GM23338 (cell line): ENCODE measurements at regions not wholly inside any gene's neighbourhood (a gene's known extent, or its start where the extent isn't known, plus 50 kb on each side); places are given as distances from the start of the nearest gene placed in this dataset.

Source experiments
- ATAC-seq: fragments of 200-7000 bp; cut with Tn5 transposase; 3 replicates; pipeline ENCODE4 v1.9.1; 2020
- DNase-seq: peaks from one replicate; pipeline ENCODE4 v3.0.0-alpha.2; 2015; ENCODE audit warnings: low spot score
- H2AFZ ChIP-seq: fragments of 200-600 bp; sonication (generic); 2 replicates; pipeline ENCODE4 v1.8.0; 2016; ENCODE audit warnings: antibody characterized with exemption, mild to moderate bottlenecking, moderate library complexity
- H3F3A ChIP-seq: fragments of 200-600 bp; sonication (generic); replicated peaks from 2 replicates; pipeline ENCODE4 v1.8.0; 2017; ENCODE audit warnings: antibody characterized with exemption, mixed run types, low read depth
- H3K27ac ChIP-seq: fragments of 200-600 bp; sonication (generic); 2 replicates; pipeline ENCODE4 v1.6.1; 2016; ENCODE audit warnings: low read depth
- H3K27me3 ChIP-seq: fragments of 200-600 bp; sonication (generic); 2 replicates; pipeline ENCODE4 v1.8.0; 2016; ENCODE audit warnings: mild to moderate bottlenecking, mixed run types, moderate library complexity; ENCODE audit not compliant: insufficient read depth
- H3K36me3 ChIP-seq: fragments of 200-600 bp; sonication (generic); 2 replicates; pipeline ENCODE4 v1.8.0; 2016; ENCODE audit warnings: mild to moderate bottlenecking; ENCODE audit not compliant: insufficient read depth
- H3K4me1 ChIP-seq: fragments of 200-600 bp; sonication (generic); 2 replicates; pipeline ENCODE4 v1.8.0; 2016; ENCODE audit warnings: mild to moderate bottlenecking, moderate library complexity; ENCODE audit not compliant: insufficient read depth
- H3K4me2 ChIP-seq: fragments of 200-600 bp; sonication (generic); 2 replicates; pipeline ENCODE4 v1.7.1; 2017; ENCODE audit warnings: mixed run types
- H3K4me3 ChIP-seq: fragments of 200-600 bp; sonication (generic); 2 replicates; pipeline ENCODE4 v1.6.1; 2016; ENCODE audit warnings: mixed run types
- H3K79me2 ChIP-seq: fragments of 200-600 bp; sonication (generic); replicated peaks from 2 replicates; pipeline ENCODE4 v1.8.0; 2017; ENCODE audit warnings: mild to moderate bottlenecking; ENCODE audit not compliant: insufficient read depth
- H3K9me2 ChIP-seq: fragments of 200-600 bp; sonication (generic); 2 replicates; pipeline ENCODE4 v1.8.0; 2017; ENCODE audit not compliant: insufficient read depth
- H4K20me1 ChIP-seq: fragments of 200-600 bp; sonication (generic); replicated peaks from 2 replicates; pipeline ENCODE4 v1.8.0; 2017; ENCODE audit warnings: mild to moderate bottlenecking; ENCODE audit not compliant: insufficient read depth
- H3K27ac Mint-ChIP-seq: 2 replicates; pipeline ENCODE4 v1.8.0; 2020; ENCODE audit warnings: inconsistent platforms, mild to moderate bottlenecking, moderate library complexity, mixed read lengths
- H3K27me3 Mint-ChIP-seq: 3 replicates; pipeline ENCODE4 v1.8.0; 2022; ENCODE audit warnings: low read depth, mild to moderate bottlenecking, moderate library complexity, mixed read lengths, inconsistent platforms; ENCODE audit not compliant: insufficient read depth, poor library complexity
- H3K36me3 Mint-ChIP-seq: 3 replicates; pipeline ENCODE4 v1.8.0; 2021; ENCODE audit warnings: low read depth, mild to moderate bottlenecking, inconsistent platforms, moderate library complexity, mixed read lengths
- H3K4me1 Mint-ChIP-seq: 3 replicates; pipeline ENCODE4 v1.8.0; 2020; ENCODE audit warnings: mild to moderate bottlenecking, inconsistent platforms, mixed read lengths
- H3K4me3 Mint-ChIP-seq: 3 replicates; pipeline ENCODE4 v1.8.0; 2021; ENCODE audit warnings: moderate library complexity, mild to moderate bottlenecking, inconsistent platforms, mixed read lengths
- H3K9me3 Mint-ChIP-seq: 3 replicates; pipeline ENCODE4 v1.8.0; 2020; ENCODE audit warnings: moderate library complexity, mild to moderate bottlenecking, inconsistent platforms, mixed read lengths
- CREB1 ChIP-seq: fragments of 250-450 bp; sonication (Bioruptor Pico); IDR thresholded peaks from 2 replicates; pipeline ENCODE4 v1.5.0; 2020; ENCODE audit warnings: low read depth, mild to moderate bottlenecking, moderate library complexity
- EZH2 ChIP-seq: fragments of 200-600 bp; sonication (generic); IDR thresholded peaks from one replicate; pipeline ENCODE4 v1.8.0; 2017; ENCODE audit warnings: antibody characterized with exemption, mild to moderate bottlenecking, low read depth; ENCODE audit not compliant: unreplicated experiment
- EZH2phosphoT487 ChIP-seq: fragments of 200-600 bp; sonication (generic); IDR thresholded peaks from one replicate; pipeline ENCODE4 v1.8.1; 2018; ENCODE audit warnings: antibody characterized with exemption; ENCODE audit not compliant: unreplicated experiment
- JUNB ChIP-seq: IDR thresholded peaks from one replicate; pipeline ENCODE4 v1.6.1; 2016; ENCODE audit warnings: antibody characterized with exemption; ENCODE audit not compliant: unreplicated experiment
- NANOG ChIP-seq: IDR thresholded peaks from 2 replicates; pipeline ENCODE4 v1.6.1; 2016; ENCODE audit warnings: antibody characterized with exemption, borderline replicate concordance
- POLR2AphosphoS5 ChIP-seq: IDR thresholded peaks from 2 replicates; pipeline ENCODE4 v1.6.1; 2016; ENCODE audit warnings: antibody characterized with exemption, low read depth
- STAT1 ChIP-seq: IDR thresholded peaks from one replicate; pipeline ENCODE4 v1.6.1; 2016; ENCODE audit warnings: antibody characterized with exemption; ENCODE audit not compliant: unreplicated experiment
- ZNF114 ChIP-seq: fragments of 250-450 bp; sonication (Bioruptor Pico); IDR thresholded peaks from 2 replicates; pipeline ENCODE4 v1.5.0; 2020; ENCODE audit warnings: mild to moderate bottlenecking, moderate library complexity
- ZNF331 ChIP-seq: fragments of 250-450 bp; sonication (Bioruptor Pico); IDR thresholded peaks from 2 replicates; pipeline ENCODE4 v1.5.0; 2020; ENCODE audit warnings: low read depth, mild to moderate bottlenecking, moderate library complexity
- TF ChIP-seq, protein P1 (sequence below), 2 experiments: fragments of 200-600 bp in 1 of 2; sonication (generic) in 1 of 2; conservative IDR thresholded peaks; 2 replicates each; pipeline versions ENCODE4 v1.5.1 to v1.6.1; 2016 to 2017; ENCODE audit warnings: antibody characterized with exemption in 2 of 2, low read depth in 2 of 2, mild to moderate bottlenecking in 2 of 2, moderate library complexity in 1 of 2
- TF ChIP-seq, protein P2 (sequence below): IDR thresholded peaks from one replicate; pipeline ENCODE4 v1.6.1; 2018; ENCODE audit warnings: antibody characterized with exemption; ENCODE audit not compliant: unreplicated experiment
- TF ChIP-seq, protein P3 (sequence below): IDR thresholded peaks from 2 replicates; pipeline ENCODE4 v1.6.1; 2016; ENCODE audit warnings: antibody characterized with exemption

DNA sequence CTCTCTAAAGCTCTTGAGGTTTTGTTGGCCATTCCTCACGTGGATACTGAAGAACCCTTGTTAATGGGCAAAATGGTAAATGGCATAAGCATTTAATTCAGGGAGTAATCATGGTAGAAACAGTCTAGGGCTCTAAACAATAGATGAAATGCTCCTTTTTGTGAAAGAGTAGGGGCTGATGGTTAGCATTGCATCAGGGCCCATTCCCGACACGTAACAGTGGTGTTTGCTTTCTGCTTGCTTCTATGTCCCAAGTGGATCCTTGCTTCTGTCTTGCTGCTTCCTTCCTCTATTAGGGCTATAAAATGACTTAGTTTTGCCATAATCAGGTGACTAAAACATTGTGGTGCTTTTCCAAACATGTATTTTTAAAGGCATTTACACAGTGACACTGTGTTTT is 230.9 kb upstream of the AFF2 start:
- H3K9me3 Mint-ChIP-seq = no peaks in the 10 kb centered on the region

More for the DNA sequence above, 230.9 kb upstream of the AFF2 start:
- no peak for TF ChIP-seq EZH2phosphoT487
- TF ChIP-seq EZH2 = no peak
- no peak for TF ChIP-seq NANOG
- TF ChIP-seq STAT1 = no peak
- TF ChIP-seq, protein P1, sequence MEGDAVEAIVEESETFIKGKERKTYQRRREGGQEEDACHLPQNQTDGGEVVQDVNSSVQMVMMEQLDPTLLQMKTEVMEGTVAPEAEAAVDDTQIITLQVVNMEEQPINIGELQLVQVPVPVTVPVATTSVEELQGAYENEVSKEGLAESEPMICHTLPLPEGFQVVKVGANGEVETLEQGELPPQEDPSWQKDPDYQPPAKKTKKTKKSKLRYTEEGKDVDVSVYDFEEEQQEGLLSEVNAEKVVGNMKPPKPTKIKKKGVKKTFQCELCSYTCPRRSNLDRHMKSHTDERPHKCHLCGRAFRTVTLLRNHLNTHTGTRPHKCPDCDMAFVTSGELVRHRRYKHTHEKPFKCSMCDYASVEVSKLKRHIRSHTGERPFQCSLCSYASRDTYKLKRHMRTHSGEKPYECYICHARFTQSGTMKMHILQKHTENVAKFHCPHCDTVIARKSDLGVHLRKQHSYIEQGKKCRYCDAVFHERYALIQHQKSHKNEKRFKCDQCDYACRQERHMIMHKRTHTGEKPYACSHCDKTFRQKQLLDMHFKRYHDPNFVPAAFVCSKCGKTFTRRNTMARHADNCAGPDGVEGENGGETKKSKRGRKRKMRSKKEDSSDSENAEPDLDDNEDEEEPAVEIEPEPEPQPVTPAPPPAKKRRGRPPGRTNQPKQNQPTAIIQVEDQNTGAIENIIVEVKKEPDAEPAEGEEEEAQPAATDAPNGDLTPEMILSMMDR (conservative IDR thresholded peaks at IDR 0.05; ENCODE audit: low read depth in 2 of 2) = no peak
- TF ChIP-seq POLR2AphosphoS5 = no peak
- TF ChIP-seq ZNF331 (CRISPR knock-in tag) = no peak
- TF ChIP-seq, protein P2, sequence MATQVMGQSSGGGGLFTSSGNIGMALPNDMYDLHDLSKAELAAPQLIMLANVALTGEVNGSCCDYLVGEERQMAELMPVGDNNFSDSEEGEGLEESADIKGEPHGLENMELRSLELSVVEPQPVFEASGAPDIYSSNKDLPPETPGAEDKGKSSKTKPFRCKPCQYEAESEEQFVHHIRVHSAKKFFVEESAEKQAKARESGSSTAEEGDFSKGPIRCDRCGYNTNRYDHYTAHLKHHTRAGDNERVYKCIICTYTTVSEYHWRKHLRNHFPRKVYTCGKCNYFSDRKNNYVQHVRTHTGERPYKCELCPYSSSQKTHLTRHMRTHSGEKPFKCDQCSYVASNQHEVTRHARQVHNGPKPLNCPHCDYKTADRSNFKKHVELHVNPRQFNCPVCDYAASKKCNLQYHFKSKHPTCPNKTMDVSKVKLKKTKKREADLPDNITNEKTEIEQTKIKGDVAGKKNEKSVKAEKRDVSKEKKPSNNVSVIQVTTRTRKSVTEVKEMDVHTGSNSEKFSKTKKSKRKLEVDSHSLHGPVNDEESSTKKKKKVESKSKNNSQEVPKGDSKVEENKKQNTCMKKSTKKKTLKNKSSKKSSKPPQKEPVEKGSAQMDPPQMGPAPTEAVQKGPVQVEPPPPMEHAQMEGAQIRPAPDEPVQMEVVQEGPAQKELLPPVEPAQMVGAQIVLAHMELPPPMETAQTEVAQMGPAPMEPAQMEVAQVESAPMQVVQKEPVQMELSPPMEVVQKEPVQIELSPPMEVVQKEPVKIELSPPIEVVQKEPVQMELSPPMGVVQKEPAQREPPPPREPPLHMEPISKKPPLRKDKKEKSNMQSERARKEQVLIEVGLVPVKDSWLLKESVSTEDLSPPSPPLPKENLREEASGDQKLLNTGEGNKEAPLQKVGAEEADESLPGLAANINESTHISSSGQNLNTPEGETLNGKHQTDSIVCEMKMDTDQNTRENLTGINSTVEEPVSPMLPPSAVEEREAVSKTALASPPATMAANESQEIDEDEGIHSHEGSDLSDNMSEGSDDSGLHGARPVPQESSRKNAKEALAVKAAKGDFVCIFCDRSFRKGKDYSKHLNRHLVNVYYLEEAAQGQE = no peak
- no peak for TF ChIP-seq ZNF114 (CRISPR knock-in tag)
- no peak for TF ChIP-seq JUNB
- no peak for TF ChIP-seq CREB1 (CRISPR knock-in tag)
- TF ChIP-seq, protein P3, sequence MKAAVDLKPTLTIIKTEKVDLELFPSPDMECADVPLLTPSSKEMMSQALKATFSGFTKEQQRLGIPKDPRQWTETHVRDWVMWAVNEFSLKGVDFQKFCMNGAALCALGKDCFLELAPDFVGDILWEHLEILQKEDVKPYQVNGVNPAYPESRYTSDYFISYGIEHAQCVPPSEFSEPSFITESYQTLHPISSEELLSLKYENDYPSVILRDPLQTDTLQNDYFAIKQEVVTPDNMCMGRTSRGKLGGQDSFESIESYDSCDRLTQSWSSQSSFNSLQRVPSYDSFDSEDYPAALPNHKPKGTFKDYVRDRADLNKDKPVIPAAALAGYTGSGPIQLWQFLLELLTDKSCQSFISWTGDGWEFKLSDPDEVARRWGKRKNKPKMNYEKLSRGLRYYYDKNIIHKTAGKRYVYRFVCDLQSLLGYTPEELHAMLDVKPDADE = no peak
- no peak for DNase-seq
- H3K27ac Mint-ChIP-seq = no peak overlapping the region
- Histone ChIP-seq H3K36me3 (no peaks in the 10 kb centered on the region), H3K79me2 (no peaks in the 10 kb centered on the region), H3K4me1 (no peaks in the 10 kb centered on the region), H3K27me3 (no peaks in the 10 kb centered on the region), H3K9me2 (no peaks in the 10 kb centered on the region), H3K4me3 (no peak overlapping the region), H3F3A (no peaks in the 10 kb centered on the region), H3K27ac (no peak overlapping the region), H4K20me1 (no peaks in the 10 kb centered on the region), H2AFZ (no peak overlapping the region), H3K4me2 (no peak overlapping the region)
- peaks cover 2% of the 10 kb centered on the region for H3K27me3 Mint-ChIP-seq
- no peak for ATAC-seq
- H3K36me3 Mint-ChIP-seq = no peaks in the 10 kb centered on the region
- H3K4me1 Mint-ChIP-seq = no peaks in the 10 kb centered on the region
- no peak overlapping the region for H3K4me3 Mint-ChIP-seq
